ENCODE measurements at regions not wholly inside any gene's neighbourhood (a gene's known extent, or its start where the extent isn't known, plus 50 kb on each side); places are given as distances from the start of the nearest gene placed in this dataset.
"Not testable (repeated sequence)": the region's sequence is repeated elsewhere in the genome, so short reads cannot be mapped to it uniquely, and the experiment has no call there.

DNA sequence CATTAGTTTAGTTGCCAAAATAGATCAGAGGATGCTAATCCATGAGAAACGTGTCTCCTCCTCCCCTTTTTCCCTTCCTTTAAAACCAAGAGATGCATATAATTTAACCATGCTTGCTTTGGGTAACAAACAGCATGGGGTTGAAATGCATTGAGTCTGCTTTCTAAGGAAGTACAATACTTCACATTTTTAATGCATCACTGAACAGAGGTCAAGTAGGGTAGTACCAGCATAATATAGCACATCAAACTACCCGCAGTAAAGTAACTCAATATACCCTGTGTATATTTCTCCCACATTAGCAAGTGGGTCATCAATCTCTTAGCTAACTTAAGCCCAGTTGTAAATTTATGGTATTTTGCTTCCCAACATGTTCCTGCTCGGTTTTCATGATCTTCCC lies 239.3 kb upstream of the SEMA3C start:
- H3K9me3 ChIP-seq: no peaks in the 10 kb centered on the region
- no peaks in the 10 kb centered on the region for H3K4me1 ChIP-seq
- no peak overlapping the region for H3K4me3 ChIP-seq
- no peaks in the 10 kb centered on the region for H3K36me3 ChIP-seq
- TF ChIP-seq CTCF (IDR thresholded peaks at IDR 0.05): no peak
- intact Hi-C loops (cut with DNase I): no loop called here
- H3K27me3 ChIP-seq: no peaks in the 10 kb centered on the region
- no peak overlapping the region for H3K27ac ChIP-seq
- DNase-seq: no peak
- no peak overlapping the region for H3K9ac ChIP-seq (ENCODE audit: low read depth in 2 of 2, low read length in 2 of 2)

DNA sequence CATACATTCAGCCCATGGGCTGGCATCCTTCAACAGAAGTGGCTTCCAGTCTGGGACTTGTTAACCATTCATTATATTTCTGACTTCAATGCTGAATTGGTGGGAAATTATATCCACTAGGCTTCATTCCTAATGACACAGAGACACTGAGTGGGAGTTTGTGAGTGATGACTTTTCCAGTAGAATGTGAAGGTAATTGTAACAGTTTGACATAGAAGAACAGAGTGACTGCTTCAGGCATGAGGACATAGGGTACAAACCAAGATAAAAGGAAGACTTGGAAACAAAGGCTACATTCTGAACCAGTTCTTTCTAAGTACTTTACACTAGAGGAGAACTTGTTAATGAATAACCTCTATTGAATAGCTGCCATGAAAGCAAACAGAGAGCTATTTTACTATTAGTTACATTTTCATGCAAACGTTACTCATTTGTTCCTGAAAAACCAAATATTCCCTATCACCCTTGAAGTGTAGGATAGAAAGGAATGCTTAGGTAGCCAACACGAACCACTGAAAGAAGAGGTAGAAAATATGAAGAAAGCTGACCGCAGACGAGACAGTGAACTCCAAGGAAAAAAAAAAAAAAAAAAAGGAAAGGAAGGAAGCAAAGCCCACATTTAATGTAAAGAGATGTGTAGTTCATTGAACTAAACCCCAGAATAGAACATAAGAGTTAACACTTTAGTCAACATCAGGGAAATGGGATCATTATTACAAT lies 237.0 kb upstream of the SEMA3C start:
- no peak for TF ChIP-seq CTCF (IDR thresholded peaks at IDR 0.05)
- DNase-seq: no peak
- H3K9me3 ChIP-seq: no peaks in the 10 kb centered on the region
- no peaks in the 10 kb centered on the region for H3K4me1 ChIP-seq
- H3K9ac ChIP-seq (ENCODE audit: low read depth in 2 of 2, low read length in 2 of 2): no peak overlapping the region
- no peaks in the 10 kb centered on the region for H3K27me3 ChIP-seq
- intact Hi-C loops (cut with DNase I): no loop called here
- no peaks in the 10 kb centered on the region for H3K36me3 ChIP-seq
- H3K27ac ChIP-seq: peak overlapping the region; percentile 51
- no peak overlapping the region for H3K4me3 ChIP-seq

GRCh38 chr7:81154565-81154964 lies 235.7 kb upstream of the SEMA3C start:
- no peaks in the 10 kb centered on the region for H3K36me3 ChIP-seq

GRCh38 chr7:81152925-81153324 lies 234.1 kb upstream of the SEMA3C start:
- intact Hi-C loops (cut with DNase I); DNase-seq; H3K36me3 ChIP-seq; H3K9ac ChIP-seq (ENCODE audit: low read depth in 2 of 2, low read length in 2 of 2); H3K27me3 ChIP-seq; H3K27ac ChIP-seq; H3K4me3 ChIP-seq; H3K4me1 ChIP-seq; H3K9me3 ChIP-seq: not testable (repeated sequence)

More at GRCh38 chr7:81154565-81154964, 235.7 kb upstream of the SEMA3C start:
- no peak for DNase-seq
- Histone ChIP-seq H3K9ac (ENCODE audit: low read depth in 2 of 2, low read length in 2 of 2) (no peak overlapping the region), H3K27ac (no peak overlapping the region), H3K27me3 (no peaks in the 10 kb centered on the region), H3K9me3 (no peaks in the 10 kb centered on the region), H3K4me1 (no peaks in the 10 kb centered on the region), H3K4me3 (no peak overlapping the region)
- TF ChIP-seq CTCF (IDR thresholded peaks at IDR 0.05): no peak
- intact Hi-C loops (cut with DNase I): no loop called here

DNA sequence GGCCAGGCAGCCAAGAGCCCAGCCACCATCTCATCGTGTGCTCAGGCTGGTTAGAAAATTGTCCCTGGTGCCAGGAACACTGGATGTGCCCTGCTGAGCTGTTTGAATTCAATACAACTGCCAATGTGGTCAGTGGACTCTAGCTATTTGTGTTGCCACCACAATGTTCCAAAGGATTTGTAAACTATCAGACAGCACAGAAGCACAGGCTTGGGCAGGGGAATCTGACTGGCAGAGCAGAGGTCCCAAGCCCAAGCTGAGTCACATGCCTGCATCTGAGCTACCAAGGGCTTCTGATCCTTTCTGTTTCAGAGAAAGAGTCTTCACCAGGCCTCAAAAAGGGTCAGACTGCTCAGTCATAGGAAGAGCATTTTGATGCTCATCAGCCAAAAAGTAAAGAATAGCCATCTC lies 232.1 kb upstream of the SEMA3C start:
- intact Hi-C loops (cut with DNase I): no loop called here
- H3K9me3 ChIP-seq: no peaks in the 10 kb centered on the region
- no peak overlapping the region for H3K9ac ChIP-seq (ENCODE audit: low read depth in 2 of 2, low read length in 2 of 2)
- no peak for TF ChIP-seq CTCF (IDR thresholded peaks at IDR 0.05)
- H3K4me1 ChIP-seq: no peaks in the 10 kb centered on the region
- DNase-seq: no peak
- H3K36me3 ChIP-seq: no peaks in the 10 kb centered on the region
- no peak overlapping the region for H3K27ac ChIP-seq
- no peaks in the 10 kb centered on the region for H3K27me3 ChIP-seq
- H3K4me3 ChIP-seq: no peak overlapping the region

- intact Hi-C loops (cut with DNase I): no loop called here
Measured at GRCh38 chr7:81143856-81144255, 225.0 kb upstream of the SEMA3C start.

DNA sequence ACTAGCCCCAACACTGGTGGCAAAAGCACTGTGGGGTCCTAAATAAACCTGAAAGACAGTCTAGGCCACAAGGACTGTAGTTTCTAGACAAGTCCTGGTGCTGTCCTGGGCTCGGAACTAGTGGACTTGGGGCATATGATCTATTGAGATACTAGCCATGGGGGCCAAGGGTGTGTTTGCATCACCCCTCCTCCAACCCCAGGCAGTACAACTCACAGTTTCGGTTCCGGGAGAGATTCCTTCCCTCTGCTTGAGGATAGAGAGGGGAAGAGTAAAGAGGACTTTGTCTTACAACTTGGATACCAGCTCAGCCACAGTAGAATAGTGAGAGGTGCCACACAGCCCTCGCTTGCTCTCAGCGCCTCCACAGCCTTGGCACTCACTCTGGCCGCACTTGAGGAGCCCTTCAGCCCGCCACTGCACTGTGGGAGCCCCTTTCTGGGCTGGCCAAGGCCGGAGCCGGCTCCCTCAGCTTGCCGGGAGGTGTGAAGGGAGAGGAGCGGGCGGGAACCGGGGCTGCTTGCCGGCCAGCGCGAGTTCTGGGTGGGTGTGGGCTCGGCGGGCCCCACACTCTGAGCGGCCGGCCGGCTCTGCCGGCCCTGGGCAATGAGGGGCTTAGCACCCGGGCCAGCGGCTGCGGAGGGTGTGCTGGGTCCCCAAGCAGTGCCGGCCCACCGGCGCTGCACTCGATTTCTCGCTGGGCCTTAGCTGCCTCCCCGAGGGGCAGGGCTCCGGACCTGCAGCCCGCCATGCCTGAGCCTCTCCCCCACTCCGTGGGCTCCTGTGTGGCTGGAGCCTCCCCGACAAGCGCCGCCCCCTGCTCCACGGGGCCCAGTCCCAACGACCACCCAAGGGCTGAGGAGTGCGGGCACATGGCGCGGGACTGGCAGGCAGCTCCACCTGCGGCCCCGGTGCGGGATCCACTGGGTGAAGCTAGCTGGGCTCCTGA lies 222.7 kb upstream of the SEMA3C start:
- H3K27me3 ChIP-seq; H3K4me3 ChIP-seq; intact Hi-C loops (cut with DNase I); H3K36me3 ChIP-seq; H3K9me3 ChIP-seq; H3K4me1 ChIP-seq; DNase-seq; H3K27ac ChIP-seq: not testable (repeated sequence)
- peak overlapping the region in 1 of 2 donors; percentile 24 for H3K9ac ChIP-seq (ENCODE audit: low read depth in 2 of 2, low read length in 2 of 2)

More at GRCh38 chr7:81143856-81144255, 225.0 kb upstream of the SEMA3C start:
- Histone ChIP-seq H3K9ac (ENCODE audit: low read depth in 2 of 2, low read length in 2 of 2) (no peak overlapping the region), H3K27ac (no peak overlapping the region), H3K4me3 (no peak overlapping the region), H3K9me3 (no peaks in the 10 kb centered on the region), H3K4me1 (no peaks in the 10 kb centered on the region), H3K36me3 (no peaks in the 10 kb centered on the region), H3K27me3 (no peaks in the 10 kb centered on the region)
- no peak for TF ChIP-seq CTCF (IDR thresholded peaks at IDR 0.05)
- DNase-seq: no peak
